ENCODE measurements at regions not wholly inside any gene's neighbourhood (a gene's known extent, or its start where the extent isn't known, plus 50 kb on each side); places are given as distances from the start of the nearest gene placed in this dataset.
"Not testable (repeated sequence)": the region's sequence is repeated elsewhere in the genome, so short reads cannot be mapped to it uniquely, and the experiment has no call there.

DNA sequence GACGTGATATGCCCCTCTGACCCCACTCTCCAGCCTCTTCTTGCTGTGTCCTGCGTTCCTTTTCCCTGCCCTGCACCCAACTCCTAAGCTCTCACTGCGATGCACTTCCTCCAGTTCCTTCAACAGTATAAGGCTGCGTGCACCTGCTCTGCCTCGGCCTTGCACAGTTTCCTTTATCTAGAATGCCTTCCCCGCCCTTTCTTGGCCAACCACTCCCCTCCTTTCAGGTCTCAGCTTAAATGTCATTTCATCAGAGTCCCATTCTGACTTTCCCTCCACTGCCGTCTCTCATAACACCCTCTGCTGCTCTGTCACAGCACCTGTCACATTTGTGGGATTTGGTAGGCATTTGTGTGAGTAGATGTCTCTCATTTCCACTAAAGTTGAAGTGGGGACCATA, 58.4 kb upstream of the NEIL3 start:
- DNase-seq = no peak

DNA sequence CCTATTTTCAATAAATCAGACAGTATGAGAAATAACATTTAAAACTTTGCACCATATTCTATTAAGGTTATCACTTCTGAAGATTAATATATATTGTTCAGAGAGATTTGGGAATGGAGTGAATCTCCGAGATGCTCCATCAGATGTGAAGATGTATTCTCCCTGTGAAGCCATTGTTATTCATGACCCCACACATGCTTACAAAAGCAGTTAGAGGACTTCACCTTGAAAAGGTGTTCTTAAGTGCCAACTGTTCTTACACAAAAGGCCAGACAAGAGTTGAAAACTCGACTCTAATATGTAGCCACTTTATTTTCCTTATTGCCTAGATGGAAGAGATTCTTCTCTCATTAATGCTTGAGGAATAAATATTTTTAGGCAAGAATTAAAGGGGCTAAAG, 54.3 kb upstream of the NEIL3 start:
- DNase-seq = no peak

DNA sequence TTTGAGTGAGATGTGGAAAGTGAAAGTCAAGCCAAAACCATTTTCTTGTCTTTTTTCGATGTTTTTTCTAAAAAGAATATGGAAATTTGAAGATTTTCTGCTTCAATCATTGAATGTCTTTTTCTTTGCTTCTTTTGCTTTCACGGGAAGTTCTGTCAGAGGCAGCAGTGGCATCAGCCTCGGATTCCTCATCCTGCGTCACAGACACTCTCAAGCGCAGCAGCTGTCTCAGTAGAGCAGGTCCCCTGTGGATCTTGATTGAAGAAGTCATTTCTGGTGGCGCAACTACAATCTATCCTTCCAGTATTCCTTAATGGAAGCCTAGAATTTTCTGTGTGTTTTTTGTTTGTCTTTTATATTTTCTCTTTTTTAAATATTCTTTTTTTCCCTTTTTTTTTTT, 52.7 kb upstream of the NEIL3 start:
- no peak for DNase-seq

DNA sequence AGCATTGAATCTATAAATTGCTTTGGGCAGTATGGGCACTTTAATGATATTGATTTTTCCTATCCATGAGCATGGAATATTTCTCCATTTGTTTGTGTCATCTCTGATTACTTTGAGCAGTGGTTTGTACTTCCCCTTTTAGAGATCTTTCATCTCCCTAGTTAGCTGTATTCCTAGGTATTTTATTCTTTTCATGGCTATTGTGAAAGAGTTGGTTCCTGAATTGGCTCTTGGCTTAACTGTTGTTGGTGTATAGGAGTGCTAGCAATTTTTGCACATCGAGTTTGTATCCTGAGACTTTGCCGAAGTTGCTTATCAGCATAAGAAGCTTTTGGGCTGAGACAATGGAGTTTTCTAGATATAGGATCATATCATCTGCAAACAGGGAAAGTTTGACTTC, 50.2 kb upstream of the NEIL3 start:
- DNase-seq = not testable (repeated sequence)

Data from activated naive CD4-positive, alpha-beta T cell treated with anti-CD3 and anti-CD28 coated beads, Interleukin-2, amount 50 U/mL, for 16 hours (primary cell).